H1 (cell line): ENCODE measurements at regions not wholly inside any gene's neighbourhood (a gene's known extent, or its start where the extent isn't known, plus 50 kb on each side); places are given as distances from the start of the nearest gene placed in this dataset.

Experiments used
- ATF3 ChIP-seq: IDR thresholded peaks from 2 replicates; pipeline ENCODE4 v1.6.1; 2011; ENCODE audit warnings: low read depth, mild to moderate bottlenecking, low read length; ENCODE audit not compliant: insufficient read depth
- CTCF ChIP-seq, 3 experiments: IDR thresholded peaks; 1 replicate in 2 of 3; 2 replicates in 1 of 3; pipeline versions ENCODE4 v1.5.1 to v1.6.1; 2011; ENCODE audit warnings: low read length in 3 of 3, mild to moderate bottlenecking in 3 of 3, inconsistent platforms in 2 of 3, low read depth in 1 of 3, moderate library complexity in 1 of 3; ENCODE audit not compliant: insufficient read depth in 1 of 3; ENCODE audit errors: control extremely low read depth in 1 of 3
- EZH2 ChIP-seq: fragments of 200-600 bp; sonication (generic); IDR thresholded peaks from 2 replicates; pipeline ENCODE4 v1.7.1; 2012; ENCODE audit warnings: low read depth, mild to moderate bottlenecking, moderate library complexity, low read length, inconsistent platforms; ENCODE audit not compliant: severe bottlenecking
- FOSL1 ChIP-seq: IDR thresholded peaks from 2 replicates; pipeline ENCODE4 v1.6.1; 2011; ENCODE audit warnings: mild to moderate bottlenecking, low read depth, low read length, moderate library complexity; ENCODE audit not compliant: insufficient read depth
- POLR2A ChIP-seq, 2 experiments: IDR thresholded peaks; 1 replicate in 1 of 2; 2 replicates in 1 of 2; pipeline ENCODE4 v1.6.1; 2011; ENCODE audit warnings: low read depth in 2 of 2, low read length in 2 of 2, mild to moderate bottlenecking in 2 of 2; ENCODE audit errors: control extremely low read depth in 1 of 2
- RAD21 ChIP-seq, 2 experiments: IDR thresholded peaks in 1 of 2; conservative IDR thresholded peaks in 1 of 2; 2 replicates each; pipeline ENCODE4 v1.6.1; 2011; ENCODE audit warnings: low read depth in 2 of 2, low read length in 2 of 2, improper control_type of control experiment in 1 of 2, inconsistent platforms in 1 of 2, mild to moderate bottlenecking in 1 of 2, moderate library complexity in 1 of 2
- SP4 ChIP-seq: IDR thresholded peaks from 2 replicates; pipeline ENCODE4 v1.6.1; 2012; ENCODE audit warnings: low read length, inconsistent platforms
- TAF1 ChIP-seq: IDR thresholded peaks from 2 replicates; pipeline ENCODE4 v1.6.1; 2011; ENCODE audit warnings: mild to moderate bottlenecking, low read depth, low read length
- TBP ChIP-seq: IDR thresholded peaks from 2 replicates; pipeline ENCODE4 v1.6.1; 2011; ENCODE audit warnings: low read depth, low read length, improper control_type of control experiment
- YY1 ChIP-seq: IDR thresholded peaks from 2 replicates; pipeline ENCODE4 v1.6.1; 2011; ENCODE audit warnings: low read depth, mild to moderate bottlenecking, low read length

GRCh38 chr6:71412559-71413140 lies 124.0 kb downstream of the OGFRL1 start:
- no peak for TF ChIP-seq TBP
- TF ChIP-seq RAD21 (IDR thresholded peaks at IDR 0.05 in 1 of 2, conservative IDR thresholded peaks at IDR 0.05 in 1 of 2; ENCODE audit: low read depth in 2 of 2, low read length in 2 of 2) = no peak
- TF ChIP-seq ATF3 = no peak
- no peak for TF ChIP-seq POLR2A (IDR thresholded peaks at IDR 0.05; ENCODE audit: control extremely low read depth in 1 of 2, low read depth in 2 of 2, low read length in 2 of 2)
- TF ChIP-seq FOSL1 = no peak
- TF ChIP-seq YY1 = no peak
- no peak for TF ChIP-seq TAF1
- no peak for TF ChIP-seq CTCF (IDR thresholded peaks at IDR 0.05; ENCODE audit: control extremely low read depth in 1 of 3, insufficient read depth in 1 of 3, low read depth in 1 of 3, low read length in 3 of 3)
- no peak for TF ChIP-seq EZH2
- no peak for TF ChIP-seq SP4
